Hepatocyte (in vitro differentiated cells): ENCODE measurements at regions not wholly inside any gene's neighbourhood (a gene's known extent, or its start where the extent isn't known, plus 50 kb on each side); places are given as distances from the start of the nearest gene placed in this dataset.

Experiments
- DNase-seq: peaks from one replicate; pipeline ENCODE4 v3.0.0-alpha.2; 2016; ENCODE audit warnings: low spot score
- H2AFZ ChIP-seq: fragments of 200-600 bp; sonication (generic); 2 replicates; pipeline ENCODE4 v1.6.0; 2016; ENCODE audit warnings: antibody characterized with exemption, mild to moderate bottlenecking
- H3K27ac ChIP-seq: fragments of 200-600 bp; sonication (generic); 2 replicates; pipeline ENCODE4 v1.5.1; 2016; ENCODE audit warnings: mild to moderate bottlenecking
- H3K27me3 ChIP-seq: fragments of 200-600 bp; sonication (generic); 2 replicates; pipeline ENCODE4 v1.6.1; 2016
- H3K36me3 ChIP-seq: fragments of 200-600 bp; sonication (generic); replicated peaks from 2 replicates; pipeline ENCODE4 v1.5.1; 2016; ENCODE audit warnings: low read depth; ENCODE audit not compliant: insufficient read depth
- H3K4me1 ChIP-seq: fragments of 200-600 bp; sonication (generic); 2 replicates; pipeline ENCODE4 v1.5.1; 2016; ENCODE audit warnings: mild to moderate bottlenecking, moderate library complexity; ENCODE audit not compliant: insufficient read depth
- H3K4me2 ChIP-seq: fragments of 200-600 bp; sonication (generic); 2 replicates; pipeline ENCODE4 v1.6.0; 2016
- H3K4me3 ChIP-seq: fragments of 200-600 bp; sonication (generic); 2 replicates; pipeline ENCODE4 v1.5.1; 2016; ENCODE audit warnings: mild to moderate bottlenecking
- H3K79me2 ChIP-seq: fragments of 200-600 bp; sonication (generic); 2 replicates; pipeline ENCODE4 v1.6.0; 2017; ENCODE audit warnings: mild to moderate bottlenecking
- H3K9me2 ChIP-seq: fragments of 200-600 bp; sonication (generic); replicated peaks from 2 replicates; pipeline ENCODE4 v1.6.0; 2017; ENCODE audit warnings: mild to moderate bottlenecking; ENCODE audit not compliant: insufficient read depth
- H3K9me3 ChIP-seq: fragments of 200-600 bp; sonication (generic); 2 replicates; pipeline ENCODE4 v1.5.1; 2016; ENCODE audit warnings: low read depth, mild to moderate bottlenecking
- H4K20me1 ChIP-seq: fragments of 200-600 bp; sonication (generic); 2 replicates; pipeline ENCODE4 v1.6.0; 2016; ENCODE audit warnings: mild to moderate bottlenecking; ENCODE audit not compliant: insufficient read depth, poor library complexity, severe bottlenecking
- CTCF ChIP-seq: fragments of 200-600 bp; sonication (generic); IDR thresholded peaks from 2 replicates; pipeline ENCODE4 v1.5.1; 2016; ENCODE audit warnings: antibody characterized with exemption, mild to moderate bottlenecking; ENCODE audit not compliant: poor library complexity
- EZH2 ChIP-seq: fragments of 200-600 bp; sonication (generic); IDR thresholded peaks from 2 replicates; pipeline ENCODE4 v1.6.1; 2016; ENCODE audit warnings: antibody characterized with exemption, mild to moderate bottlenecking, borderline replicate concordance
- EZH2phosphoT487 ChIP-seq: fragments of 200-600 bp; sonication (generic); IDR thresholded peaks from one replicate; pipeline ENCODE4 v1.6.1; 2018; ENCODE audit warnings: antibody characterized with exemption, mild to moderate bottlenecking, low read depth, moderate library complexity; ENCODE audit not compliant: unreplicated experiment, severe bottlenecking
- WGBS: methylation state at CpG from one replicate; pipeline ENCODE4 v1.1.6; 2016; ENCODE audit warnings: low lambda C conversion rate; ENCODE audit errors: missing lambda C conversion rate; 5-methylcytosine and 5-hydroxymethylcytosine counted together

- H4K20me1 ChIP-seq: no peaks in the 10 kb centered on the region
- no peak for TF ChIP-seq EZH2
- no peak for TF ChIP-seq EZH2phosphoT487
- no peak for TF ChIP-seq CTCF
- H3K4me2 ChIP-seq: peak overlapping the region; percentile 31
These were observed 416.3 kb downstream of the PCDH10 start for GRCh38 chr4:133565379-133565778.

GRCh38 chr4:133559987-133560386, 410.9 kb downstream of the PCDH10 start:
- no peak overlapping the region for H3K27ac ChIP-seq
- no peaks in the 10 kb centered on the region for H3K79me2 ChIP-seq
- no peak overlapping the region for H2AFZ ChIP-seq
- no peak overlapping the region for H3K4me2 ChIP-seq
- no peaks in the 10 kb centered on the region for H3K9me2 ChIP-seq
- WGBS: 88% methylated on average over 6 of the region's 6 CpGs
- H3K4me1 ChIP-seq: no peaks in the 10 kb centered on the region
- H4K20me1 ChIP-seq: no peaks in the 10 kb centered on the region
- no peak for TF ChIP-seq EZH2
- TF ChIP-seq EZH2phosphoT487: no peak
- TF ChIP-seq CTCF: no peak
- no peaks in the 10 kb centered on the region for H3K36me3 ChIP-seq
- H3K9me3 ChIP-seq: no peaks in the 10 kb centered on the region
- H3K27me3 ChIP-seq: no peaks in the 10 kb centered on the region
- H3K4me3 ChIP-seq: no peak overlapping the region
- DNase-seq: peak; percentile 11

More at GRCh38 chr4:133565379-133565778, 416.3 kb downstream of the PCDH10 start:
- no peaks in the 10 kb centered on the region for H3K9me3 ChIP-seq
- H3K27me3 ChIP-seq: no peaks in the 10 kb centered on the region
- no peaks in the 10 kb centered on the region for H3K36me3 ChIP-seq
- no peak overlapping the region for H3K27ac ChIP-seq
- DNase-seq: peak; percentile 33
- WGBS: 26% methylated on average over 1 of the region's 1 CpG
- H3K4me3 ChIP-seq: no peak overlapping the region
- no peaks in the 10 kb centered on the region for H3K79me2 ChIP-seq
- no peak overlapping the region for H2AFZ ChIP-seq
- H3K9me2 ChIP-seq: no peaks in the 10 kb centered on the region
- H3K4me1 ChIP-seq: peaks cover 4% of the 10 kb centered on the region

- WGBS: 71% methylated on average over 1 of the region's 1 CpG
- H3K4me2 ChIP-seq: no peak overlapping the region
- H2AFZ ChIP-seq: no peak overlapping the region
- no peaks in the 10 kb centered on the region for H4K20me1 ChIP-seq
- no peak for DNase-seq
- no peaks in the 10 kb centered on the region for H3K27me3 ChIP-seq
- no peak for TF ChIP-seq EZH2phosphoT487
- TF ChIP-seq CTCF: no peak
- TF ChIP-seq EZH2: no peak
- H3K4me3 ChIP-seq: no peak overlapping the region
- no peaks in the 10 kb centered on the region for H3K9me3 ChIP-seq
- no peaks in the 10 kb centered on the region for H3K79me2 ChIP-seq
- H3K27ac ChIP-seq: no peak overlapping the region
- H3K36me3 ChIP-seq: no peaks in the 10 kb centered on the region
- no peaks in the 10 kb centered on the region for H3K4me1 ChIP-seq
- H3K9me2 ChIP-seq: no peaks in the 10 kb centered on the region
These were observed 406.6 kb downstream of the PCDH10 start for GRCh38 chr4:133555671-133556070.

DNA sequence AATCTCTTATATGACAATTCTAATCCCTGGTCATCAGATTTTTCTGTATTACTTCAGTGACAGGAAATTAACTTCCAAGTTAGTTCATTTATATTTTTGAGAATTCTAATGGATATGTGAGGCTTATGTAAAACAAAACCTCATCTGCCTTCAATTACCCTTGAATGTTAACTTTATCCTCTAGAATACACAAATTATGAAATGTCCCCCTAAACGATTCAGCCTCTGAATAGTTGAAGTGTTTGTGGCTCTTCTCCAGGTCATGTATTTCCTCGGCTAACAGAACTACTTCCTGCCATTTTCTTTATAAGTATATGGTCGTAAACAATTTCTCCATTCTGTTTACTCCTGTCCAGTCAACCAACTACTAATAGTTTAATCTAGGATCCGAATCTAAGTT, 401.3 kb downstream of the PCDH10 start:
- Histone ChIP-seq H3K27ac (no peak overlapping the region), H4K20me1 (no peaks in the 10 kb centered on the region), H3K27me3 (no peaks in the 10 kb centered on the region), H3K9me2 (no peaks in the 10 kb centered on the region), H3K9me3 (no peaks in the 10 kb centered on the region), H3K4me3 (no peak overlapping the region), H3K4me1 (no peaks in the 10 kb centered on the region), H2AFZ (no peak overlapping the region), H3K36me3 (no peaks in the 10 kb centered on the region), H3K4me2 (no peak overlapping the region), H3K79me2 (no peaks in the 10 kb centered on the region)
- no peak for TF ChIP-seq CTCF
- no peak for TF ChIP-seq EZH2
- no peak for TF ChIP-seq EZH2phosphoT487
- 54% methylated on average over 4 of the region's 4 CpGs for WGBS
- DNase-seq: no peak
